ENCODE measurements at regions not wholly inside any gene's neighbourhood (a gene's known extent, or its start where the extent isn't known, plus 50 kb on each side); places are given as distances from the start of the nearest gene placed in this dataset.

DNA sequence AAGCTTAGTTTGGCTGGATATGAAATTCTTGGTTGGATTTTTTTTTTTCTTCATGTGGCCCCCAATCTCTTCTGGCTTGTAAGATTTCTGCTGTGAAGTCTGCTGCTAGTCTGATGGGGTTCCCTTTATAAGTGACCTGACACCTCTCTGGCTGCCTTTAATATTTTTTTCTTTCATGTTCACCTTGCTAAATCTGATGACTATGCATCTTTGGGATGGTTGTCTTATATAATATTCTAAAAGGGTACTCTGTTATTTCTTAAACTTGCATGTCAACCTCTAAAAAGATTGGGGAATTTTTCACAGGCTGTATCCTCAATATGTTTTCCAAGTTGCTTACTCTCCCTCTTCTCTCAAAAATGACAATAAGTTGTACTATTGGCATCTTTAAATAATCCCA lies 500.0 kb downstream of the CAAP1 start:
- TF ChIP-seq, protein P1, sequence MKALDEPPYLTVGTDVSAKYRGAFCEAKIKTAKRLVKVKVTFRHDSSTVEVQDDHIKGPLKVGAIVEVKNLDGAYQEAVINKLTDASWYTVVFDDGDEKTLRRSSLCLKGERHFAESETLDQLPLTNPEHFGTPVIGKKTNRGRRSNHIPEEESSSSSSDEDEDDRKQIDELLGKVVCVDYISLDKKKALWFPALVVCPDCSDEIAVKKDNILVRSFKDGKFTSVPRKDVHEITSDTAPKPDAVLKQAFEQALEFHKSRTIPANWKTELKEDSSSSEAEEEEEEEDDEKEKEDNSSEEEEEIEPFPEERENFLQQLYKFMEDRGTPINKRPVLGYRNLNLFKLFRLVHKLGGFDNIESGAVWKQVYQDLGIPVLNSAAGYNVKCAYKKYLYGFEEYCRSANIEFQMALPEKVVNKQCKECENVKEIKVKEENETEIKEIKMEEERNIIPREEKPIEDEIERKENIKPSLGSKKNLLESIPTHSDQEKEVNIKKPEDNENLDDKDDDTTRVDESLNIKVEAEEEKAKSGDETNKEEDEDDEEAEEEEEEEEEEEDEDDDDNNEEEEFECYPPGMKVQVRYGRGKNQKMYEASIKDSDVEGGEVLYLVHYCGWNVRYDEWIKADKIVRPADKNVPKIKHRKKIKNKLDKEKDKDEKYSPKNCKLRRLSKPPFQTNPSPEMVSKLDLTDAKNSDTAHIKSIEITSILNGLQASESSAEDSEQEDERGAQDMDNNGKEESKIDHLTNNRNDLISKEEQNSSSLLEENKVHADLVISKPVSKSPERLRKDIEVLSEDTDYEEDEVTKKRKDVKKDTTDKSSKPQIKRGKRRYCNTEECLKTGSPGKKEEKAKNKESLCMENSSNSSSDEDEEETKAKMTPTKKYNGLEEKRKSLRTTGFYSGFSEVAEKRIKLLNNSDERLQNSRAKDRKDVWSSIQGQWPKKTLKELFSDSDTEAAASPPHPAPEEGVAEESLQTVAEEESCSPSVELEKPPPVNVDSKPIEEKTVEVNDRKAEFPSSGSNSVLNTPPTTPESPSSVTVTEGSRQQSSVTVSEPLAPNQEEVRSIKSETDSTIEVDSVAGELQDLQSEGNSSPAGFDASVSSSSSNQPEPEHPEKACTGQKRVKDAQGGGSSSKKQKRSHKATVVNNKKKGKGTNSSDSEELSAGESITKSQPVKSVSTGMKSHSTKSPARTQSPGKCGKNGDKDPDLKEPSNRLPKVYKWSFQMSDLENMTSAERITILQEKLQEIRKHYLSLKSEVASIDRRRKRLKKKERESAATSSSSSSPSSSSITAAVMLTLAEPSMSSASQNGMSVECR (CRISPR knock-in tag; IDR thresholded peaks at IDR 0.05; ENCODE audit: borderline replicate concordance) = no peak
- TF ChIP-seq, protein P2, sequence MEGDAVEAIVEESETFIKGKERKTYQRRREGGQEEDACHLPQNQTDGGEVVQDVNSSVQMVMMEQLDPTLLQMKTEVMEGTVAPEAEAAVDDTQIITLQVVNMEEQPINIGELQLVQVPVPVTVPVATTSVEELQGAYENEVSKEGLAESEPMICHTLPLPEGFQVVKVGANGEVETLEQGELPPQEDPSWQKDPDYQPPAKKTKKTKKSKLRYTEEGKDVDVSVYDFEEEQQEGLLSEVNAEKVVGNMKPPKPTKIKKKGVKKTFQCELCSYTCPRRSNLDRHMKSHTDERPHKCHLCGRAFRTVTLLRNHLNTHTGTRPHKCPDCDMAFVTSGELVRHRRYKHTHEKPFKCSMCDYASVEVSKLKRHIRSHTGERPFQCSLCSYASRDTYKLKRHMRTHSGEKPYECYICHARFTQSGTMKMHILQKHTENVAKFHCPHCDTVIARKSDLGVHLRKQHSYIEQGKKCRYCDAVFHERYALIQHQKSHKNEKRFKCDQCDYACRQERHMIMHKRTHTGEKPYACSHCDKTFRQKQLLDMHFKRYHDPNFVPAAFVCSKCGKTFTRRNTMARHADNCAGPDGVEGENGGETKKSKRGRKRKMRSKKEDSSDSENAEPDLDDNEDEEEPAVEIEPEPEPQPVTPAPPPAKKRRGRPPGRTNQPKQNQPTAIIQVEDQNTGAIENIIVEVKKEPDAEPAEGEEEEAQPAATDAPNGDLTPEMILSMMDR (IDR thresholded peaks at IDR 0.05) = no peak
- TF ChIP-seq, protein P3, sequence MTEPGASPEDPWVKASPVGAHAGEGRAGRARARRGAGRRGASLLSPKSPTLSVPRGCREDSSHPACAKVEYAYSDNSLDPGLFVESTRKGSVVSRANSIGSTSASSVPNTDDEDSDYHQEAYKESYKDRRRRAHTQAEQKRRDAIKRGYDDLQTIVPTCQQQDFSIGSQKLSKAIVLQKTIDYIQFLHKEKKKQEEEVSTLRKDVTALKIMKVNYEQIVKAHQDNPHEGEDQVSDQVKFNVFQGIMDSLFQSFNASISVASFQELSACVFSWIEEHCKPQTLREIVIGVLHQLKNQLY (CRISPR knock-in tag; IDR thresholded peaks at IDR 0.05) = no peak
- TF ChIP-seq JUN (CRISPR knock-in tag; IDR thresholded peaks at IDR 0.05) = no peak
- TF ChIP-seq TEAD4 (CRISPR knock-in tag; IDR thresholded peaks at IDR 0.05) = no peak
- no peak for TF ChIP-seq FOXK1 (CRISPR knock-in tag; IDR thresholded peaks at IDR 0.05)
- TF ChIP-seq, protein P4, sequence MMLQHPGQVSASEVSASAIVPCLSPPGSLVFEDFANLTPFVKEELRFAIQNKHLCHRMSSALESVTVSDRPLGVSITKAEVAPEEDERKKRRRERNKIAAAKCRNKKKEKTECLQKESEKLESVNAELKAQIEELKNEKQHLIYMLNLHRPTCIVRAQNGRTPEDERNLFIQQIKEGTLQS (CRISPR knock-in tag; conservative IDR thresholded peaks at IDR 0.05) = no peak
- TF ChIP-seq, protein P5, sequence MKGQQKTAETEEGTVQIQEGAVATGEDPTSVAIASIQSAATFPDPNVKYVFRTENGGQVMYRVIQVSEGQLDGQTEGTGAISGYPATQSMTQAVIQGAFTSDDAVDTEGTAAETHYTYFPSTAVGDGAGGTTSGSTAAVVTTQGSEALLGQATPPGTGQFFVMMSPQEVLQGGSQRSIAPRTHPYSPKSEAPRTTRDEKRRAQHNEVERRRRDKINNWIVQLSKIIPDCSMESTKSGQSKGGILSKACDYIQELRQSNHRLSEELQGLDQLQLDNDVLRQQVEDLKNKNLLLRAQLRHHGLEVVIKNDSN (CRISPR knock-in tag; IDR thresholded peaks at IDR 0.05) = no peak
